ENCODE measurements at regions not wholly inside any gene's neighbourhood (a gene's known extent, or its start where the extent isn't known, plus 50 kb on each side); places are given as distances from the start of the nearest gene placed in this dataset.

GRCh38 chr11:97814325-97814959 is 1206.3 kb upstream of the CNTN5 start:
- no peak for DNase-seq

- no peak for DNase-seq
Measured at GRCh38 chr11:97815667-97816066, 1205.1 kb upstream of the CNTN5 start.

GRCh38 chr11:97832451-97832850 is 1188.3 kb upstream of the CNTN5 start:
- DNase-seq = no peak

- DNase-seq = no peak
Measured at GRCh38 chr11:97833412-97833811, 1187.3 kb upstream of the CNTN5 start.

GRCh38 chr11:97844016-97844415 is 1176.7 kb upstream of the CNTN5 start:
- DNase-seq = no peak

GRCh38 chr11:97847730-97848129 is 1173.0 kb upstream of the CNTN5 start:
- no peak for DNase-seq

- no peak for DNase-seq
Measured at GRCh38 chr11:97850701-97851100, 1170.0 kb upstream of the CNTN5 start.

- DNase-seq = no peak
Measured at GRCh38 chr11:97854357-97854756, 1166.4 kb upstream of the CNTN5 start.

- DNase-seq = no peak
Measured at GRCh38 chr11:97854877-97855276, 1165.9 kb upstream of the CNTN5 start.

GRCh38 chr11:97856666-97857065 is 1164.1 kb upstream of the CNTN5 start:
- DNase-seq = no peak

GRCh38 chr11:97860237-97860636 is 1160.5 kb upstream of the CNTN5 start:
- DNase-seq = no peak

- DNase-seq = no peak
Measured at GRCh38 chr11:97862021-97862420, 1158.7 kb upstream of the CNTN5 start.

- no peak for DNase-seq
Measured at GRCh38 chr11:97865424-97866012, 1155.2 kb upstream of the CNTN5 start.

GRCh38 chr11:97871816-97872215 is 1148.9 kb upstream of the CNTN5 start:
- no peak for DNase-seq

GRCh38 chr11:97880209-97880608 is 1140.5 kb upstream of the CNTN5 start:
- DNase-seq = no peak

- no peak for DNase-seq
Measured at GRCh38 chr11:97883086-97883485, 1137.7 kb upstream of the CNTN5 start.

- DNase-seq = no peak
Measured at GRCh38 chr11:97888641-97889040, 1132.1 kb upstream of the CNTN5 start.

GRCh38 chr11:97890466-97890865 is 1130.3 kb upstream of the CNTN5 start:
- no peak for DNase-seq

GRCh38 chr11:97893612-97894011 is 1127.1 kb upstream of the CNTN5 start:
- no peak for DNase-seq

- DNase-seq = no peak
Measured at GRCh38 chr11:97894978-97895377, 1125.8 kb upstream of the CNTN5 start.

- no peak for DNase-seq
Measured at GRCh38 chr11:97895572-97895971, 1125.2 kb upstream of the CNTN5 start.

GRCh38 chr11:97902828-97903227 is 1117.9 kb upstream of the CNTN5 start:
- DNase-seq = no peak

- DNase-seq = no peak
Measured at GRCh38 chr11:97905101-97905500, 1115.6 kb upstream of the CNTN5 start.

- DNase-seq = no peak
Measured at GRCh38 chr11:97905671-97906070, 1115.1 kb upstream of the CNTN5 start.

- DNase-seq = no peak
Measured at GRCh38 chr11:97908354-97908753, 1112.4 kb upstream of the CNTN5 start.
